Suprapubic skin (tissue), 3 donors: ENCODE measurements at regions not wholly inside any gene's neighbourhood (a gene's known extent, or its start where the extent isn't known, plus 50 kb on each side); places are given as distances from the start of the nearest gene placed in this dataset.

Experiments used
- EP300 ChIP-seq: sonication (generic); formaldehyde crosslinking; IDR thresholded peaks from one replicate; pipeline ENCODE4 v1.6.1; 2017; ENCODE audit warnings: antibody characterized with exemption
- POLR2A ChIP-seq, 2 donors: fragments of 450-650 bp; IDR thresholded peaks; one replicate each; pipeline ENCODE4 v1.6.1; 2017; ENCODE audit warnings: antibody characterized with exemption in 2 of 2, mild to moderate bottlenecking in 2 of 2, moderate library complexity in 2 of 2
- TF ChIP-seq, protein P1 (sequence below), 2 donors: fragments of 200-600 bp in 1 of 2; fragments of 450-650 bp in 1 of 2; sonication (generic) in 1 of 2; IDR thresholded peaks; one replicate each; pipeline ENCODE4 v1.5.1; 2016 to 2019; ENCODE audit warnings: antibody characterized with exemption in 2 of 2, mild to moderate bottlenecking in 1 of 2, moderate library complexity in 1 of 2

DNA sequence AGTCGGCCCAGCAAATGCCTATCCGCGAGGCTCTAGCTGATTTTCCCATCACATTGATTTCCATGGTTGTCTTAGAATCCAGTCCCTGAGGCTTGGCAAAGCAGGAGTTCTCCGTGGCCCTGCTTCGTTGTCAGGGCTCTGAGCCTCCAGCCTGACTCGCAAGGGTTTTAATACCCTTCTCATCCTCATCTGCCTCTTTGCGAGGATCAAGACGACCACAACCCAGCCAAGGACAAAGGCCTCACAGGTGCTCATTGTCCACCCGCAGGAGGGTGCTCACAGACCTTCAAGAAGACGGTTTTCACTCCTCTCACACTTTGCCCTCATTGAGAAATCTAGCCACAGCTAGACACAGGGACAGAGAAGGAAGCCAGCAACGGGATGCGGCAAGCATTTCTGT is 610.8 kb downstream of the KCNJ18 start:
- no peak for TF ChIP-seq POLR2A (IDR thresholded peaks at IDR 0.05)
- TF ChIP-seq, protein P1, sequence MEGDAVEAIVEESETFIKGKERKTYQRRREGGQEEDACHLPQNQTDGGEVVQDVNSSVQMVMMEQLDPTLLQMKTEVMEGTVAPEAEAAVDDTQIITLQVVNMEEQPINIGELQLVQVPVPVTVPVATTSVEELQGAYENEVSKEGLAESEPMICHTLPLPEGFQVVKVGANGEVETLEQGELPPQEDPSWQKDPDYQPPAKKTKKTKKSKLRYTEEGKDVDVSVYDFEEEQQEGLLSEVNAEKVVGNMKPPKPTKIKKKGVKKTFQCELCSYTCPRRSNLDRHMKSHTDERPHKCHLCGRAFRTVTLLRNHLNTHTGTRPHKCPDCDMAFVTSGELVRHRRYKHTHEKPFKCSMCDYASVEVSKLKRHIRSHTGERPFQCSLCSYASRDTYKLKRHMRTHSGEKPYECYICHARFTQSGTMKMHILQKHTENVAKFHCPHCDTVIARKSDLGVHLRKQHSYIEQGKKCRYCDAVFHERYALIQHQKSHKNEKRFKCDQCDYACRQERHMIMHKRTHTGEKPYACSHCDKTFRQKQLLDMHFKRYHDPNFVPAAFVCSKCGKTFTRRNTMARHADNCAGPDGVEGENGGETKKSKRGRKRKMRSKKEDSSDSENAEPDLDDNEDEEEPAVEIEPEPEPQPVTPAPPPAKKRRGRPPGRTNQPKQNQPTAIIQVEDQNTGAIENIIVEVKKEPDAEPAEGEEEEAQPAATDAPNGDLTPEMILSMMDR (IDR thresholded peaks at IDR 0.05), result no peak
- no peak for TF ChIP-seq EP300
